H9 (cell line): ENCODE measurements at regions not wholly inside any gene's neighbourhood (a gene's known extent, or its start where the extent isn't known, plus 50 kb on each side); places are given as distances from the start of the nearest gene placed in this dataset.

ENCODE experiments used
- DNase-seq: peaks from one replicate; pipeline ENCODE4 v3.0.0-alpha.2; 2017
- H2AFZ ChIP-seq: one replicate; pipeline ENCODE4 v1.6.1; 2013; ENCODE audit warnings: mild to moderate bottlenecking, low read length, control low read depth, moderate library complexity
- H2AK5ac ChIP-seq: 2 replicates; pipeline ENCODE4 v1.6.1; 2013; ENCODE audit warnings: low read length, control low read depth, mixed read lengths; ENCODE audit not compliant: insufficient read length
- H2BK120ac ChIP-seq: one replicate; pipeline ENCODE4 v1.6.1; 2013; ENCODE audit warnings: low read depth, mild to moderate bottlenecking, low read length, control low read depth, inconsistent platforms; ENCODE audit not compliant: poor library complexity, severe bottlenecking
- H2BK12ac ChIP-seq: 2 replicates; pipeline ENCODE4 v1.6.1; 2013; ENCODE audit warnings: low read length, control low read depth, mixed read lengths, low read depth; ENCODE audit not compliant: insufficient read length
- H2BK15ac ChIP-seq: 2 replicates; pipeline ENCODE4 v1.6.1; 2013; ENCODE audit warnings: low read depth, low read length, control low read depth
- H2BK20ac ChIP-seq: one replicate; pipeline ENCODE4 v1.6.1; 2013; ENCODE audit warnings: low read depth, mild to moderate bottlenecking, low read length, control low read depth, inconsistent platforms; ENCODE audit not compliant: poor library complexity, severe bottlenecking
- H2BK5ac ChIP-seq: 2 replicates; pipeline ENCODE4 v1.6.1; 2013; ENCODE audit warnings: low read length, control low read depth, mixed read lengths; ENCODE audit not compliant: insufficient read length
- H3K14ac ChIP-seq: 2 replicates; pipeline ENCODE4 v1.6.1; 2013; ENCODE audit warnings: low read length, control low read depth; ENCODE audit not compliant: insufficient read depth
- H3K18ac ChIP-seq: 2 replicates; pipeline ENCODE4 v1.6.1; 2013; ENCODE audit warnings: low read depth, mild to moderate bottlenecking, mixed read lengths, low read length, control low read depth; ENCODE audit not compliant: insufficient read length
- H3K23ac ChIP-seq: 2 replicates; pipeline ENCODE4 v1.6.1; 2013; ENCODE audit warnings: low read length, control low read depth, mixed read lengths, low read depth; ENCODE audit not compliant: insufficient read length
- H3K23me2 ChIP-seq: 2 replicates; pipeline ENCODE4 v1.6.1; 2013; ENCODE audit warnings: low read depth, mild to moderate bottlenecking, mixed read lengths, low read length, control low read depth; ENCODE audit not compliant: insufficient read length, poor library complexity, severe bottlenecking
- H3K27ac ChIP-seq: 2 replicates; pipeline ENCODE4 v1.5.1; 2013; ENCODE audit warnings: low read length, control low read depth, mixed read lengths, low read depth; ENCODE audit not compliant: insufficient read length
- H3K27me3 ChIP-seq: 2 replicates; pipeline ENCODE4 v1.6.1; 2013; ENCODE audit warnings: low read length, control low read depth, inconsistent platforms; ENCODE audit not compliant: insufficient read depth
- H3K4ac ChIP-seq: 2 replicates; pipeline ENCODE4 v1.6.1; 2013; ENCODE audit warnings: low read depth, mild to moderate bottlenecking, control low read depth, inconsistent platforms, low read length, moderate library complexity
- H3K4me1 ChIP-seq: 2 replicates; pipeline ENCODE4 v1.6.1; 2013; ENCODE audit warnings: low read length, control low read depth, inconsistent platforms; ENCODE audit not compliant: insufficient read depth
- H3K4me2 ChIP-seq: 2 replicates; pipeline ENCODE4 v1.6.1; 2013; ENCODE audit warnings: low read length, control low read depth, mixed read lengths; ENCODE audit not compliant: insufficient read length, insufficient read depth
- H3K56ac ChIP-seq: 2 replicates; pipeline ENCODE4 v1.6.1; 2013; ENCODE audit warnings: low read depth, mild to moderate bottlenecking, mixed read lengths, low read length, control low read depth; ENCODE audit not compliant: insufficient read length
- H3K79me1 ChIP-seq: 2 replicates; pipeline ENCODE4 v1.6.1; 2013; ENCODE audit warnings: low read depth, mild to moderate bottlenecking, moderate library complexity, low read length, control low read depth, inconsistent platforms; ENCODE audit not compliant: insufficient read depth, poor library complexity, severe bottlenecking
- H3K79me2 ChIP-seq: 2 replicates; pipeline ENCODE4 v1.6.1; 2013; ENCODE audit warnings: low read length, control low read depth, inconsistent platforms; ENCODE audit not compliant: insufficient read depth
- H3K9ac ChIP-seq: 2 replicates; pipeline ENCODE4 v1.6.1; 2013; ENCODE audit warnings: low read length, control low read depth, mixed read lengths; ENCODE audit not compliant: insufficient read length; ENCODE audit errors: extremely low read depth
- H3K9me3 ChIP-seq: one replicate; pipeline ENCODE4 v1.6.1; 2013; ENCODE audit warnings: low read depth, low read length, inconsistent platforms; ENCODE audit not compliant: control insufficient read depth
- H3T11ph ChIP-seq: one replicate; pipeline ENCODE4 v1.6.1; 2013; ENCODE audit warnings: mild to moderate bottlenecking, low read length, control low read depth, inconsistent platforms
- H4K20me1 ChIP-seq: one replicate; pipeline ENCODE4 v1.6.1; 2013; ENCODE audit not compliant: control insufficient read depth, insufficient read length, insufficient read depth
- H4K5ac ChIP-seq: 2 replicates; pipeline ENCODE4 v1.6.1; 2013; ENCODE audit warnings: low read depth, mild to moderate bottlenecking, mixed read lengths, low read length, control low read depth; ENCODE audit not compliant: insufficient read length
- H4K8ac ChIP-seq: replicated peaks from 2 replicates; pipeline ENCODE4 v1.6.1; 2013; ENCODE audit warnings: low read length, control low read depth, mixed read lengths, low read depth; ENCODE audit not compliant: insufficient read length
- H4K91ac ChIP-seq: 2 replicates; pipeline ENCODE4 v1.6.1; 2013; ENCODE audit warnings: low read depth, mild to moderate bottlenecking, moderate library complexity, mixed read lengths, low read length, control low read depth; ENCODE audit not compliant: insufficient read length
- H3K27ac Mint-ChIP-seq, 3 experiments: 2 replicates in 2 of 3; 3 replicates in 1 of 3; pipeline ENCODE4 v1.8.0; 2020 to 2021; ENCODE audit warnings: mixed read lengths in 3 of 3, mild to moderate bottlenecking in 1 of 3, moderate library complexity in 1 of 3
- H3K27me3 Mint-ChIP-seq: 2 replicates; pipeline ENCODE4 v1.8.0; 2021; ENCODE audit warnings: low read depth, mild to moderate bottlenecking, moderate library complexity, mixed read lengths
- H3K36me3 Mint-ChIP-seq, 3 experiments: 2 replicates in 2 of 3; 3 replicates in 1 of 3; pipeline ENCODE4 v1.8.0; 2020 to 2021; ENCODE audit warnings: low read depth in 3 of 3, mixed read lengths in 3 of 3; ENCODE audit not compliant: insufficient read depth in 1 of 3
- H3K4me1 Mint-ChIP-seq, 2 experiments: 2 replicates each; pipeline ENCODE4 v1.8.0; 2020; ENCODE audit warnings: mixed read lengths in 2 of 2
- H3K4me3 Mint-ChIP-seq, 2 experiments: 2 replicates in 1 of 2; 3 replicates in 1 of 2; pipeline ENCODE4 v1.8.0; 2020 to 2021; ENCODE audit warnings: mild to moderate bottlenecking in 2 of 2, mixed read lengths in 2 of 2, moderate library complexity in 1 of 2
- H3K9me3 Mint-ChIP-seq, 2 experiments: 2 replicates in 1 of 2; 3 replicates in 1 of 2; pipeline ENCODE4 v1.8.0; 2020; ENCODE audit warnings: mild to moderate bottlenecking in 2 of 2, mixed read lengths in 2 of 2, moderate library complexity in 1 of 2
- CTCF ChIP-seq: fragments of 200-600 bp; sonication (generic); conservative IDR thresholded peaks from 3 replicates; pipeline ENCODE4 v1.8.0; 2021; ENCODE audit warnings: antibody characterized with exemption, mild to moderate bottlenecking
- WGBS: extraction: QIAGEN DNeasy Blood & Tissue Kit; methylation state at CpG from one replicate; pipeline ENCODE4 v1.1.7; 2013; ENCODE audit warnings: missing lambda C conversion rate, low lambda C conversion rate, mixed read lengths; ENCODE audit not compliant: insufficient read length; ENCODE audit errors: extremely low coverage; 5-methylcytosine and 5-hydroxymethylcytosine counted together

- no peak overlapping the region; a peak in 2 of 7 replicates for H3K27ac Mint-ChIP-seq
- no peak overlapping the region for H2BK120ac ChIP-seq
Measured at GRCh38 chr2:239695106-239695727, 294.4 kb upstream of the HDAC4 start.

More at GRCh38 chr2:239695106-239695727, 294.4 kb upstream of the HDAC4 start:
- H3K4me3 Mint-ChIP-seq = no peak overlapping the region
- H3K36me3 Mint-ChIP-seq = no peaks in the 10 kb centered on the region
- Histone ChIP-seq H3K9me3 (no peaks in the 10 kb centered on the region), H3K4me1 (no peaks in the 10 kb centered on the region), H3K4ac (no peak overlapping the region), H4K5ac (no peak overlapping the region), H2BK15ac (no peak overlapping the region), H3K23me2 (no peaks in the 10 kb centered on the region), H2BK5ac (no peak overlapping the region), H3K4me2 (no peak overlapping the region), H2AFZ (no peak overlapping the region), H3K56ac (no peak overlapping the region), H3K27ac (no peak overlapping the region), H2AK5ac (no peak overlapping the region), H2BK12ac (no peak overlapping the region), H4K20me1 (no peaks in the 10 kb centered on the region), H2BK20ac (no peak overlapping the region), H3K9ac (no peak overlapping the region), H3K23ac (no peak overlapping the region), H3K27me3 (no peaks in the 10 kb centered on the region), H4K91ac (no peak overlapping the region), H3T11ph (no peak overlapping the region), H4K8ac (no peak overlapping the region), H3K79me1 (no peaks in the 10 kb centered on the region), H3K14ac (no peak overlapping the region; the same call in 1 of the 2 replicates), H3K18ac (no peak overlapping the region), H3K79me2 (no peaks in the 10 kb centered on the region)
- no peak for TF ChIP-seq CTCF
- WGBS = no CpG with 5 or more reads among the region's 6 CpGs
- H3K27me3 Mint-ChIP-seq = no peaks in the 10 kb centered on the region; the same call in none of the 2 replicates
- peaks cover 14 to 24% of the 10 kb centered on the region in 2 experiments for H3K4me1 Mint-ChIP-seq
- DNase-seq = no peak
- H3K9me3 Mint-ChIP-seq = no peaks in the 10 kb centered on the region; a peak in 1 of 5 replicates
